AML-193 (cell line): ENCODE measurements at regions not wholly inside any gene's neighbourhood (a gene's known extent, or its start where the extent isn't known, plus 50 kb on each side); places are given as distances from the start of the nearest gene placed in this dataset.

Source experiments
- DNase-seq, 2 experiments: peaks; one replicate each; lab custom pipeline; 2025; lab: John Stamatoyannopoulos, UW

DNA sequence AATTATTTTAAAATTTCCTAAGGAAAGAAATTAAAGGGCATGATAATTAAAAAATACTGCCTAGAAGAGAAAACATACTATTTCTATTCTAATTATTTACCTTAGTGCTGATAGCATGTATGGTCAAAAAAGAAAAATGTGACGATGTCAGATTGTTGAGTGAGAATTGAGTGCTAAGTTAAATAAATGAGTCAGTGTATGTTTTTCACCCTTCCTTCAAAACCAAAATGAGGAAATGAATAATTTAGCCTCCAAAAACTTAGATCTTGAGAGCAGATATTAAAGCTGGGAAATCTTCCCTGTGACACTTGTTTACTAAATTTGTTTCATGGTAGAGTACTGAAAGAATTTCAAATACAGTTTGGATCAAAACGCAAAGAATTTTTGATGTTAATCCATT is 58.6 kb upstream of the NYAP2 start:
- no peak for DNase-seq

DNA sequence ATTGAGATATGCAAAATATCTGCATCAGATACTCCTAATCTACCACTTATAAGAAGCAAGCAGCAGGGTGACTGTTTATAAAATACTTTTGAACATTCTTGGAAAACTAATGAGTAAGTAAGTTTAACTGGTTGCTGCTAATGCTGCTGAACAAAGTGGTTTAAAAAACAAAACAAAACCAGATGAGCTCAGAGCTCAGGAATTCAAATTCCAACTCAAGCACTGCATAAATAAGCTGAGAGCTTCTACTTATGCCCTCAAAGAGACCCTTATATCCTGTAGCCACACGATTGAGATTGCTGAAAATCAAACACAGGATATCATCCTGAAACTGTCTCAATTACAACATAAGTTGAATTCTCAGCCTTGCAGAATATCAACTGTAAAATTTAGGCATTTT is 62.3 kb upstream of the NYAP2 start:
- no peak for DNase-seq

DNA sequence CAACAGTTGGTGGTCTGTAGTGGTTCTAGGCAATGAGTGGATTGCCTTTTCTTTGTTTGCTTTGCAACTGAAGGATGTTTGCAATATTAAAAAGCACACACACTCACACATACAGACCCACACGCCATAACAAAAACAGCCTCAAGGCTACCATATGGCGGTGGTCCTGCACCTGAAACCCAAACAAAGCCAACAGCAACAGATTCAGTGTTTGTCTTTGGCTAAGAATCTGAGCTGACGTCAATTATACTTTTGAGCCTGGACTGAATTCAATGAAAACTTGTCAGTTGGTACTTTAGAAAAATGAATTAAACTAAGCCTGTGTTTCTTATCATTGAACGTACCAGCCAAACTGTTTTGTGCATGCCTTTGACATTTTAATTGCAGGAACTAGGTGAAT is 65.0 kb upstream of the NYAP2 start:
- no peak for DNase-seq

DNA sequence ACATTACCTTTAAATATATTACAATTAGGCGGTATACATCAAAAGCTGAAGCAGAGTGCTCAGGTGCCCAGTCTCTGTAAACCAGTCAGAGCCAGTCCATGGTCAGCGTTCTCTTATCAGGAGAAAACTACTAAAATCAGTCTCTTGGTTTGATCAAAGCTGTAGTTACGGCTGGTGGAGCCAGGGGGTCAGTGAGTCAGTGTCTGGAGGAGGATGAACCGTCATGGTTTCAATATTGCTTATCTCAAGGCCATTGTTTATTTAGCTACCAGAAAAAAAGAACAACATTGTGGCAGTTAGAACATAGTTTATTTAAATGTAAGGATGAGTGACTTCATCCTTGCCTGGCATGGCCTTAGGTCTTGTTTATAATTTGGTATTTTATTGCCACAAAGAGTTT is 71.3 kb upstream of the NYAP2 start:
- no peak for DNase-seq

DNA sequence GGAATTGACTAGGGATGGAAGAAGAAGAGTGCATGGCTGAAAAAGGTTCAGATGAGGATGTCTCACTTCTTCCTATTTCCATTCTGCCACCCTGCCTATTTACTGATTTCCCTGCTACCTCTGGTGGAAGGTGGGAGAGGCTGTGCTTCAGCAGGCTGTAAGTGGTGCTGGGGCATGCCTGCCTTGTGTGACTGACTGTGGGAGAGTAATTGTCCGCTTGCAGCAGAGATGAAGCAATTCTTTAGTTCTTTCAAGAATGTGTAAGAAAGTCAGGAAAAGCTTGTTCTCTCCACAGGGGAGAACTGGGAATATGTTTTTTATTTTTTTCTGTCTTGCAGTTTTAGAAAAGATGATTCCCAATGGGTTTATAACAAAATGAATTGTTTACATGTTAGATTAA is 72.5 kb upstream of the NYAP2 start:
- DNase-seq = no peak

DNA sequence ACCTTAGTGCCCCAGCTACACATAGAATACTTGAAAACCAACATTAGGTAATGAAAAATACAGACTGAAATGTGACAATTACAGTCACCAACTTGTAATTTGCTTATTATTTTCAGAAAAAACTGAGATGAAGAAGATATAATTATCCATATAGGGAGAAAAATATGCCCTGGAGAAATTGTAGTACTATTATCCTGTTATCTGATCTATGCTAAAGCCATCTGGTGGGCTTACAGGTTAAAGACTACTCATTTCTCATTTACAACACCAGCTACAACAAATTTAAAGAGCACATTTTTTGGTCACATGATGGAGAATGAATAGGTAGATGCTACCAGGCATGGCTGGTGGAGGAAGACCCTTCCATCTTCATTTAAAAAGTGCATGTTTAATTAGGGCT is 79.6 kb upstream of the NYAP2 start:
- DNase-seq = no peak

DNA sequence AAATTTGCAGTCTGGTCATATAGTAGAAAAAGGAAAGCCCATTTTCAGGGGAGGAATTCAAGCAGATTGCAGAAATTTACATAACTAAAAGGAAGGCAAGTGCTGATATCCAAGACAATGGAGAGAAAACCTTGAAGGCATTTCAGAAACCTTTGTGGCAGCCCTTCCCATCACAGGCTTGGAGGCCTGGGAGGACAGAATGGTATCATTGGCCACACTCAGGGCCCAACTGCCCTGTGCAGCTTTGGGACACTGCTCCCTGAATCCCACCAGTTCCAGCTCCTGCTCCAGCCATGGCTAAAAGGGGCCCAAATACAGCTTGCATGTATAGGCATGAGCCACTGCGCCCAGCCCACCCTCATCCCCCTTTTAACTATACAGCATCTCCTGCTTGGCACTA is 81.1 kb upstream of the NYAP2 start:
- DNase-seq = no peak

DNA sequence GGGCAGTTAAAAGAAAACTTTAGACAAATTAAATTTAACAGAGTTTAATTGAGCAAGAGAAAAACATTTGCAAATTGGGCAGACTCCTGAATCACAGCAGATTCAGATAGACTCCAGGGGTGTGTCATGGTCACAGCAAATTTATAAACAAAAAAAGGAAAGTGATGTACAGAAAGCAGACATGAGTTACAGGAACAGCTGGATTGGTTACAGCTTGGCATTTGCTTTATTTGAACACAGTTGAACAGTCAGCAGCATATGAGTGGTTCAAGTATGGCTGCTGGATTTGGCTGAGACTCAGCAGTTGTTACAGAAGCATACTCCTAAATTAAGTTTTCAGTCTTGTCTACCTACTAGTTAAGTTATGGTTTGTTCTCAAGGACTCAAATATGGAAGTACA is 82.3 kb upstream of the NYAP2 start:
- no peak for DNase-seq

DNA sequence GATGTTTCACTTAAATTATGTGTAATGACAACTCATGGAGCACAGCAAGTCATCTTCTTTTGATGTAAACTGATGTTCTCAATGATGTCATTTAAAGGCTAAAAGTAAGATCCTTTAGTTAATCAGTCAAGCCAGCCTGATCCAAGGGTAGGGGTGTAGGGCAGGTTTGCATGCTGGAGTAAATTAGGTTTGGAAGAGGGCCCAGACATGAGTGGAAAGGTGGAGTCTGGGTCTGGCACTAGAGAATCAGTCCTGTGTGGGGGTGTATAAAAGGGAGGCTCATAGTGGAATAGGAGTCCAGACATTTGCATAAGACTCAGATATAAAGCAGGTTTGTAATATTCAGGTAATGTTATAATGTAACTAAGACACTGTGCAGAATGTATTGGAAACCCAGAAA is 88.8 kb upstream of the NYAP2 start:
- DNase-seq = no peak

DNA sequence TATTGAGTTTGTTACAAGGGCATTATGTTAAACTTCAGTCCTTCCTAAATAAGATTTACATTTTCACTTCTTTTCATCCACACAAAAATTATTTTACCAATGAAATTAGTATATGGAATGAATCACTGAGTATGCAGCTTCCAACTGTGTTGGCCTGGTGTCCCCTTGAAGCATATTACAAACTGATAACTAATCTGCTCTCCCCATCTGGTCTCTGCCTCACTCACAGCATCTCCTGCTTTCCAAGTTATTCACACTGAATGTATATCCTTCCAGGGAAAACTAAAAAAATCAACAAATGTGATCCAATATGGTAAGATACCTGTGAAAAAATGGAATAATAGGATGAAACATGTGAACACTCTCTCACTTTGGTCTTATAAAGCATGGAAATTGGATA is 90.0 kb upstream of the NYAP2 start:
- no peak for DNase-seq

DNA sequence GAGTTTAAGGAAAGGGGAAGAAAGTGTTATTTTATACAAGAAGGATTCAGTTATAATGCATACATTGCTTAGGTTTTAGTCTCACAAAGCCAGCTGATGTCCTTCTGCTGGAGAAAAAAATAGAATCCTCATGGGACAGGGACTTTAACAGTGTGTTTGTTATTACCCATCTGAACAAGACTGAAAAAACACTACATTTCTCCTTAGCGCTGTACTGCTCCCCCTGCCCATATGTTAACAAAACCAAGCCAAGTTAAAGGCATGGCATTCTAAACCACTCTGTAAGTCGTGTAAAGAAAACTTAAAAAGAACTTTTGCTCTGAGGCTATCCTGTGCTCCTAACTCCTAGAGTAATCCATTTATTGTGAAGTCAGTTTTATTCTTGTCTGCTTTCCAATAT is 102.6 kb upstream of the NYAP2 start:
- no peak for DNase-seq

DNA sequence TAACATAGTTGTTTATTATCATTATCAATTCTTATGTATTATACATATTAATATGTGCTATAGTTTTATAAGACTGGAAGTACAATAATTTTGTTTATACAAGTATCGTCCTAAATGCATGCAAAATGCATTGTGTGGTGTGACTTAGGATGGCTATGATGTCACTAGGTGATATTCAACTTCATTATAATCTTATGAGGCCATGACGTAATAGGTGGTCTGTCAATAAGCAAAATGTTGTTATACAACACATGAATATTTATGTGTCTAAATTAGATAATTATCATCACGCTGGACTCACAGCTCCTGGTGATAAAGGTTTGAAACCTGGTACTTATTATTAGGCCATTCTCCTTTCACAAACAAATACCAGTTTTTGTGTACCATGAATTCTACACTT is 104.4 kb upstream of the NYAP2 start:
- no peak for DNase-seq

DNA sequence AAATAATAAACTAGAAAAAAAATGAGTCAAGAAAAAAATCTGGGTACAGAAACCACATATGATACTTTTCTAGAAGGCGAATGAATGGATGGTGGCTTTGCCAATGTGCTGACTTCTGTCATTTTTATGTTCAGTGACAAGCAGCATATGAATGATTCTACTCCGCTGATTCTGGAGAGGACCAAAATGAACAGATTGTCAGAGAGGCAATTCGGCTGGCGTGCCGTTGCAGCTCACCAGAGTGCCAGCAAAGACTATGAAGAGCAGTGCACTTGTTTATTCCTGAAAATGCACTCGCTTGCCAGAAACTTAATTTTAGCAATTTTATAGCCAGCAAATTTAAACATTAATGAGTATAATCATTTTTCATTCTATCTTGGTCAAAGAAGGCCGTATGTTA is 105.9 kb upstream of the NYAP2 start:
- no peak for DNase-seq

DNA sequence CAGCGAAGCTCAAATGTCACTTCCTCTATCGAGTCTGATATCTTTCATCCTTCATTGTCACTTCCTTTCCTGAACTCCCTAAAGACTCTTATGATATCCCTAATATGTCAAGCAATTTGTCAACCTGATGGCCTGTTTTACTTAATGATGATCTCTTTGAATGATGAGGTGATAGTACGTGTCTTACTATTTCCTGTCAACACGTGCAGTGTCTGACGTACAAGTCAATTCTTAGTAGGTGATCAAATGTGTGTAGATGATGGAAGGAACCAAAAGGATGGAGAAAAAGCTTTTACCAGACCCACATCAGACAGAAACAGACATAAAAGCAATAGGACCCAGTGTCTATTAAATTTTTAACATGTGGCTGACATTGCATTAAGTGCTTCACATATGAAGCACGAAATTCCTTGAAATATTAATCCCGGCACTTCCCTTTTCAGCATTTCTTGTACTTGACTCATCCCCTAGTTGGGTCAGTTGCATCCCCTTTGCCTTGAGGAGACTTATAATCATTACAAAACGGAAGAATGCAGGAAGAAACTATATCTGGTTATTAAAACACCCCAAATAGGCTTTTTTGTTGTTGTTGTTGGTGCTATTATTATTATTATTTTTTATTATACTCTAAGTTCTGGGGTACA is 108.6 kb upstream of the NYAP2 start:
- DNase-seq = no peak

DNA sequence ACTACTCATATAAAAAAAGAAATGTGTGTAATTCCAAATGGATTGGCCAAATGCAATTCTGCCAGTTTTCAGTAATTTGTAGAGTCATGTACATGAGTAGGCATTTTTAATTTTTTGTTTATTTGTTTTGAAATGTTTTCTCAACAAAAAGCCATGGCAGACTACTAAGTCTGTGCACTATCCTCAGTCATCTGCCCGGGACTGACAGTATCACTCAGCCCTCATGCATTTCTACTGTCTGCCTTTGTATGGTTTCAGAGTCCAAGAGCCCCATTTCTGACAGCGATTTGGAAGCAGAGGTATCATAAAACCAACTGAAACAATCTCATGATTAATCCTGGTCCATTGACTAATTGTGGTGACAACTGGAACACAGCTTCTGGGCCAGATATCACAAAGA is 109.9 kb upstream of the NYAP2 start:
- no peak for DNase-seq

DNA sequence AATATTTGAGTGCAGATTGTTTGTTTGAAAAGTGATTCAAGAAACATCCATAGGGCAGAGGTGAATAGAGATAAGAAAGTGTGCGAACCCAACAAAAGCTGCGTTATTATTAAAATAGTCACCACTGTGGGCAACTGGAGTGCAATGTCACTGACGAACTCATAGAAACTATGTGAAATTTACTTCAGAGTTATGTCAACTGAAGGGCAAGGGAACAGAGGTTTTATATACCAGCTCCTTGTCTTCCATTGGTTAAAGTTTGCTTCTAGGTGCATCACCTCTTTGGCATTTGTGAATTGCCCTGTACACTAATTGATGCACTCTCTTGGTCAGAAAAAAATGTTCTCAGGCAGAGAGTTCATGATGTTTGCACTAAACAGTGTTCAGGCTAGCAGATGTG is 110.5 kb upstream of the NYAP2 start:
- no peak for DNase-seq

DNA sequence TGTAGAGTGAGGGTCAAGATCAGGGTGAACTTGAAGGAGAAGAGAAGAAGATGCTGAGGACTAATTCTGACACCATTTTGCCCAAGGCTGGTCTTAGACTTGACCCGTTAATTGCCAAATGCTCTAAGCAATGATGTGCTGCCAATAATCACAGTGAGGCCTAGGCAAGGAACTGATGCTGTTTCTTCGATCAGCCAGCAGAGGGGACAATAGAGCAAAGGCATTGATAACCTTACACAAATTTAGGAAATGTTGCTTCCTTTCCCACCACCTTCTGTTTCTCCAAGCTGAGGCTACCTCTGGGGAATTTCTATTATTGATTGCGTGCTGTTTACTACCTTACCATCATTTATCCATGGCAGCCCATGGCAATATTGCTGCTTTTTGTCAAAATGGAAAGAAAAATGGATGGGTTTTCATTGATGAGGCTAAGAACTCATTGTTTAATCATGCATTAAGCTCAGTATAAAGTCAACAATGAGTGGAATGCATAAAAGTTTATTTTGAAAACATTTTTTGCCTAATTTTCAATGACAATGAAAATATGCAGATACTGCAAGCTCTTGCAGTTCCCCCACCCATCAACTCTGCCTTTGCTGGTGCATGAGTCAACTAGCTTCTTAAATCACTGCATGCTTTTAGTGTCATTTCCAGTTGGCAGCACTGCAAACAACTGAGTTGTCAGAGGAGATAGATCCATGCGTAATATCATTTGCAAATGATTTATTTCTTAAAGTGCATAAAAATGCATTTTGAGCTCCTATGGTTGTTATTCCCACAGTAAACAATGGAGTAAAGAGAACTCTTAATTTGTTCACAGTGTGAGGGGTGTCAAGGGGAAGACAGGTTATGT is 116.4 kb upstream of the NYAP2 start:
- peak; percentile 20 to 26 for DNase-seq

DNA sequence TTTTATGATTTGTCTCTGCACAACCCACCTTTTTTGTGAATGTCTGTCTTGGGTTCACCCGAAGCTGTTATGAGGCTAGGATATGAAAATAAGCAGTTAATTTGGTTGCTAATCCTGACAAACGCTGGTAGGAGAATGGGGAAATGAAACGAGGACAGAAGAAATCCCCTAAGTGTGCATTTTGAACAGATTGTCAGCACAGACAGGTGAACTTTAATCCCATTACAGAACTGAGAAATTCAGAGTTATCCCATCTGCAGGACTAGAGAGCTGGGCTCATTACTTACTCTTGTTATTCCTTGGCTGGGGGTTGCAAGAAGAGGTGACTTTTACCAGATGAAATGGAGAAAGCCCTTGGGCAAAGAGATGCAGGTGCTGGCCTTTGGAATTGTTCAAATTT is 123.3 kb upstream of the NYAP2 start:
- no peak for DNase-seq

DNA sequence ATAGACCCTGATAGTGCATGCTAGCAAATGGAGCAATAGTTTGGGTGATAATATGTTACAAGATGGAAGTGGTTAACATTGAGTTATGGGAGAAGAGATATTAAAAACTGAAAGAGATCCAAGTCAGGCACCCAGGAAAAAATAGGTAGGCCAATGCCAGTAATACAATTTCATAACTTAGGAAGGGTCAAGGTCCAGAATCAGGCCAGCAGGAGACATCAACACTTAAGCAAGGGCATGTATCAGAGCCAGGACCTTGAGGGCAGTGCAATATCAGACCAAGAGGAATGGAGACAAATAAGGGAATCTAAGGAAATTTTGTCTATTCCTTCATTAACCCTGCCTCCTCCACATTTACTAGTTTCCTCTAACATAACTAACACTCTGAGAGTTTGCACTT is 124.1 kb upstream of the NYAP2 start:
- DNase-seq = no peak

DNA sequence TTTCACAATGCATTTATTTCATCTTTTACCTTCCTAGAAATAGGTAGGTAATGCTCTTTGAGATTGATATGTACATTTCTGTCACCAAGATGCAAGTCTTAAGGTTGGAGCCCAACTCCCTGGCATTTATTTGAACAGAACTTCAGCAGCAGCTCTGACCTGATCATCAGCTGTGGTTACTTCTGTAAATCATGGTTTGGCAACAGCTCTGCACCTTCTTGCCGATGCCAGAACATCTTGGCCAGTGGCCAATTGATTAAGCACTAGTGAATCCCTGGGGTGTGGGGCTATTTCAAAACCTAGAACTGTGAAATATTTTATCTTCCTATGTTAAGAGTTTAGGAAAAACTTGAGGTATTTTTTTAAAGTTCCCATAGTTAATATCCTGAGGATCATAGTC is 124.8 kb upstream of the NYAP2 start:
- DNase-seq = no peak

DNA sequence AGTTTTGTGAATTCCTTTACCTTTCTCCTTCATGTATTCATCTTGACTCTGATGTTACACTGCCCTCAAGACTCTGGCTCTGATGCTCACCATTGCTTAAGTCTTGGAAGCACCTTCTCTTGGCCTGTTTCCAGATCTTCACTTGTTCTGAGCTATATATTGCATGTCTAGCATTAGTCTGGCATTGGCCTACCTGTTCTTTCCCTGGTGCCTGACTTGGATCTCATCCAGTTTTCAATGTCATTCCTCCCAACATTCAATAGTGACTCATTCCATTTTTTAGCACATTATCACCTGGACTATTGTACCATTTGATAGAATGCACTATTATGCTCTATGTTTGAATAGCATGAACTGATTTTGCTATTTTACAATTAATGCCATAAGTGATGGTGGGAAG is 127.3 kb upstream of the NYAP2 start:
- no peak for DNase-seq

DNA sequence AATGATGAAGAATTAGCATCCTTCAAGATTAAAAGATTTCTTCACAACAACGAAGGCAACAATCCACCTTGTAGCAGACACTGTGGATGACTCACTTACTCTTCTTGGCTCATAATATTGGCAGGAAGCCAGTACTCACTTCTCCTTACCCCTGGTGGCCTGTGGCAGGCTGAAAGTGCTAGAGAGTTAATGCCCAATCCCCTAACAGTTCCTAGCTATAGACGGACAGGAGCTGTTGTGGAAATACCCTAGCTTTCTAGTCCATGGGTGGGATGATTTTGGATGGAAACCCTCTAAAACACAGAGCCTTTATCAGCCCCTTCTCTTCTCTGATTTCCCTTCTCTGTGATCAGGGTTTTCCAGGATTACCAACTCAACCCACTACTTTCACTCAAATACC is 128.6 kb upstream of the NYAP2 start:
- DNase-seq = peak; percentile 40 to 74

DNA sequence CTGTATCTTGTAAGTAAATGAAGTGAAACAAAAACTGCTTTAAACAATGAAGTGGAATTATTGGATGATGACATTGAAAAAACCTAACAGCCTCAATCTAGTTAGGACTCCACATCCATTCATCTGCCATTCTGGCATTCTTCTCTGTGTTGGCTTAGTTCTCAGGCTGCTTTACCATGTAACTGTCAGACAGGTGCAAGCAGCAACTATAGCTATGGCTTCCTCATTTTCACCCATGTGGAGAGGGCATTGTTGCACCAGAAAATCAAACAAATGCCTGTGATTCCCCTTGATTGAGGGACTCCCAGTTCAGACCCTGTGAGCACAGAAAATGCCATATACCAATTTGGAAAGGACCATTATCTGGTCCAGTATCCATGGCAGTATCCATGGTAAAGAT is 129.5 kb upstream of the NYAP2 start:
- no peak for DNase-seq

DNA sequence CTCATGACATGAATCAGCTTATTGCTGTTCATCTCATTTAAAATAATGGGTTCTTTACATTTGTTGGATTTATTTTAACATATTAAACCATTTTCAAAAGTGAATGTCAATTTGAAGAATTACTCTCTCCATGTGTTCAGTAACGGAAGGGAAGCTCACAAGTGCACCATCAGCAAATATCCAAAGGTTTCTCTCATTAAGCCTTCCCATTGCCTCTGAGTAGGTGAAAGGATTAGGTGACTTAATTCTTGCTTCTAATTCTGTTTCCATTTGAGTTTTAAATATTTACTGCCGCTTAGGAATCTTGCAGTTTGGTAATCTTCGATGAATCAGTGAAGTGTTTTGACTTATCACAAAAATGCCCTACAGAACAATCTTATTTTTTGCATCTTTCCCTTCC is 145.1 kb upstream of the NYAP2 start:
- no peak for DNase-seq
